Caco-2 (cell line): ENCODE measurements at regions not wholly inside any gene's neighbourhood (a gene's known extent, or its start where the extent isn't known, plus 50 kb on each side); places are given as distances from the start of the nearest gene placed in this dataset.

Experiments
- BruUV-seq: library from RNA; stranded (reverse); fragments of 400-500 nt; replicated peaks from 2 replicates; lab custom pipeline; 2021; lab: Mats Ljungman, UMichigan
- CTCF ChIA-PET: fragments of 300-600 bp; sonication (Branson Sonifier 250); formaldehyde crosslinking; loops from one replicate; lab custom pipeline; 2022; ENCODE audit warnings: antibody characterized with exemption; lab: Charles Lee
- POLR2A ChIA-PET: fragments of 300-600 bp; sonication (Branson Sonifier 250); formaldehyde crosslinking; loops from one replicate; lab custom pipeline; 2022; ENCODE audit warnings: antibody characterized with exemption; lab: Charles Lee
- DNase-seq, 2 experiments: peaks; one replicate each; pipeline versions ENCODE4 v3.0.0 to v3.0.0-alpha.2; 2020 to 2022
- H3K27me3 ChIP-seq: replicated peaks from 2 replicates; pipeline ENCODE4 v1.6.0; 2011; ENCODE audit warnings: low read length; ENCODE audit not compliant: control insufficient read depth, insufficient read depth
- H3K36me3 ChIP-seq: 2 replicates; pipeline ENCODE4 v1.5.1; 2011; ENCODE audit warnings: low read length; ENCODE audit not compliant: control insufficient read depth, insufficient read depth
- H3K4me1 ChIP-seq: fragments of 250-450 bp; sonication (Bioruptor Pico); 2 replicates; pipeline ENCODE4 v1.5.1; 2020; ENCODE audit warnings: mild to moderate bottlenecking
- H3K4me3 ChIP-seq: 2 replicates; pipeline ENCODE4 v1.5.1; 2011; ENCODE audit warnings: low read depth, mild to moderate bottlenecking, control low read depth, low read length
- H3K9me3 ChIP-seq: fragments of 250-450 bp; sonication (Bioruptor Pico); 2 replicates; pipeline ENCODE4 v1.5.1; 2020; ENCODE audit warnings: mild to moderate bottlenecking, moderate library complexity
- H3K27ac Mint-ChIP-seq: one replicate; pipeline ENCODE4 v1.8.0; 2022; ENCODE audit warnings: mixed read lengths; ENCODE audit not compliant: unreplicated experiment
- H3K27me3 Mint-ChIP-seq: one replicate; pipeline ENCODE4 v1.8.0; 2022; ENCODE audit warnings: mixed read lengths; ENCODE audit not compliant: insufficient read depth, unreplicated experiment
- H3K36me3 Mint-ChIP-seq: one replicate; pipeline ENCODE4 v1.8.0; 2022; ENCODE audit warnings: mild to moderate bottlenecking, mixed read lengths; ENCODE audit not compliant: insufficient read depth, unreplicated experiment
- H3K4me1 Mint-ChIP-seq: one replicate; pipeline ENCODE4 v1.8.0; 2022; ENCODE audit warnings: low read depth, mixed read lengths; ENCODE audit not compliant: unreplicated experiment
- H3K4me3 Mint-ChIP-seq: one replicate; pipeline ENCODE4 v1.8.0; 2022; ENCODE audit warnings: mild to moderate bottlenecking, moderate library complexity, mixed read lengths; ENCODE audit not compliant: unreplicated experiment
- H3K9me3 Mint-ChIP-seq: one replicate; pipeline ENCODE4 v1.8.0; 2022; ENCODE audit warnings: mixed read lengths; ENCODE audit not compliant: unreplicated experiment
- CTCF ChIP-seq, 2 experiments: fragments of 200-600 bp in 1 of 2; IDR thresholded peaks; 1 replicate in 1 of 2; 2 replicates in 1 of 2; pipeline versions ENCODE4 v1.5.1 to v1.8.0; 2011 to 2022; ENCODE audit warnings: antibody characterized with exemption in 1 of 2, control low read depth in 1 of 2, inconsistent platforms in 1 of 2, low read depth in 1 of 2, low read length in 1 of 2, mild to moderate bottlenecking in 1 of 2, moderate library complexity in 1 of 2; ENCODE audit not compliant: insufficient read depth in 1 of 2, severe bottlenecking in 1 of 2, unreplicated experiment in 1 of 2
- intact Hi-C: fragments of 100-400 bp; cut with micrococcal nuclease; formaldehyde crosslinking; loops from one replicate; pipeline ENCODE4 v1.10.0; 2022; ENCODE audit not compliant: unreplicated experiment

- Histone ChIP-seq H3K9me3 (no peaks in the 10 kb centered on the region), H3K27me3 (no peaks in the 10 kb centered on the region), H3K4me3 (no peak overlapping the region), H3K36me3 (no peaks in the 10 kb centered on the region), H3K4me1 (peaks cover 28% of the 10 kb centered on the region)
- intact Hi-C loops, result no loop called here
- Mint-ChIP-seq H3K4me1 (peaks cover 20% of the 10 kb centered on the region), H3K36me3 (no peaks in the 10 kb centered on the region), H3K27ac (peak overlapping the region; percentile 54), H3K4me3 (peak overlapping the region; percentile 56), H3K9me3 (peaks cover 19% of the 10 kb centered on the region), H3K27me3 (no peaks in the 10 kb centered on the region)
- ChIA-PET POLR2A (no interaction called here), CTCF (no interaction called here)
- no peak for TF ChIP-seq CTCF (IDR thresholded peaks at IDR 0.05; ENCODE audit: insufficient read depth in 1 of 2, low read depth in 1 of 2, low read length in 1 of 2, severe bottlenecking in 1 of 2, unreplicated experiment in 1 of 2)
- peak; percentile 38 to 59 for DNase-seq
- BruUV-seq, result no TSS peak
Measured at GRCh38 chr1:177873238-177873637, 96.6 kb downstream of the SEC16B start.

DNA sequence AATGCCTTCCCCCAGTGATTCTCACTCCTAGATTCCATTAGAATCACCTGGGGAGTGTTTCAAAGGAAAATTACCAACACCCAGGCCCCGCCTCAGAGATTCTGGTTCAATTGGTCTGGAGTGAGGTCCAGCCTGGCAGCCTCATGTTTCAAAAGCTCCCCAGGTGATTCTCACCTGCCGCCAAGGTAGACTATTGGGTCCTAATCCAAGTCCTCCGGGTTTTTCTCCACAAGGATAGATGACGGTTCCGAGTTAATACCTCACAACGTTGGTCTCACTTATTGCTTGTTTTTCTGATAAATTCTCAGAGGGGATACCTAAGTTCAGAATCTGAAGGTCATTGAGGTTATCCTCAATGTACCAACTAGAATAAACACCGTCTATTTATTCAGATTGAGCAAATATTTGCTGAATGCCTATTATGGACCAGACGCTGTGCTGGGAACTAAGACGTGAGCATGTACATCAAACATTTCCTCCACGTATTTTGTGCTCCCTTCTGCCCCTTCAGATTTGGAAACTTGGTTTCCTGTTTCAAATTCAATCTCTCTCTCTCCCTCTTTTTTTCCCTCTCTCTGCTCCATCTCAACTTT, 97.5 kb downstream of the SEC16B start:
- peaks cover 20% of the 10 kb centered on the region for H3K4me1 Mint-ChIP-seq
- intact Hi-C loops, result loop anchor here (1.0 kb wide), 1 partner anchor 26 kb away; no protein-coding TSS in a partner anchor
- no TSS peak for BruUV-seq

GRCh38 chr1:177871613-177872307, 98.1 kb downstream of the SEC16B start:
- H3K4me1 Mint-ChIP-seq, result peaks cover 20% of the 10 kb centered on the region
- Histone ChIP-seq H3K27me3 (no peaks in the 10 kb centered on the region), H3K36me3 (no peaks in the 10 kb centered on the region), H3K4me1 (peaks cover 28% of the 10 kb centered on the region), H3K9me3 (no peaks in the 10 kb centered on the region), H3K4me3 (no peak overlapping the region)
- H3K4me3 Mint-ChIP-seq, result no peak overlapping the region
- ChIA-PET CTCF (no interaction called here), POLR2A (no interaction called here)
- TF ChIP-seq CTCF (IDR thresholded peaks at IDR 0.05; ENCODE audit: insufficient read depth in 1 of 2, low read depth in 1 of 2, low read length in 1 of 2, severe bottlenecking in 1 of 2, unreplicated experiment in 1 of 2), result no peak
- no peak overlapping the region for H3K27ac Mint-ChIP-seq
- no peaks in the 10 kb centered on the region for H3K27me3 Mint-ChIP-seq
- BruUV-seq, result no TSS peak
- no peaks in the 10 kb centered on the region for H3K36me3 Mint-ChIP-seq
- intact Hi-C loops, result loop anchor here (1.0 kb wide), 1 partner anchor 27 kb away; no protein-coding TSS in a partner anchor
- H3K9me3 Mint-ChIP-seq, result peaks cover 14% of the 10 kb centered on the region
- DNase-seq, result no peak

More for the DNA sequence above, 97.5 kb downstream of the SEC16B start:
- Mint-ChIP-seq H3K27ac (peak overlapping the region; percentile 54), H3K9me3 (peaks cover 19% of the 10 kb centered on the region), H3K4me3 (peak overlapping the region; percentile 56), H3K36me3 (no peaks in the 10 kb centered on the region), H3K27me3 (no peaks in the 10 kb centered on the region)
- CTCF ChIA-PET, result no interaction called here
- Histone ChIP-seq H3K36me3 (no peaks in the 10 kb centered on the region), H3K27me3 (no peaks in the 10 kb centered on the region), H3K4me1 (peaks cover 28% of the 10 kb centered on the region), H3K9me3 (no peaks in the 10 kb centered on the region), H3K4me3 (no peak overlapping the region)
- DNase-seq, result peak; percentile 54 to 57
- POLR2A ChIA-PET, result no interaction called here
- TF ChIP-seq CTCF (IDR thresholded peaks at IDR 0.05; ENCODE audit: insufficient read depth in 1 of 2, low read depth in 1 of 2, low read length in 1 of 2, severe bottlenecking in 1 of 2, unreplicated experiment in 1 of 2), result no peak
